ENCODE measurements at regions not wholly inside any gene's neighbourhood (a gene's known extent, or its start where the extent isn't known, plus 50 kb on each side); places are given as distances from the start of the nearest gene placed in this dataset.

- Histone ChIP-seq H3K4me2 (ENCODE audit: low read depth, low read length) (no peak overlapping the region), H3K9me1 (ENCODE audit: insufficient read depth, low read length) (no peaks in the 10 kb centered on the region), H3K27ac (ENCODE audit: insufficient read depth, low read length) (no peak overlapping the region), H3K36me3 (ENCODE audit: control insufficient read depth, insufficient read depth, low read length) (no peaks in the 10 kb centered on the region), H2BK120ac (ENCODE audit: low read depth, low read length) (no peak overlapping the region), H3K4me3 (ENCODE audit: insufficient read depth, low read depth, low read length) (no peak overlapping the region), H3K23ac (ENCODE audit: low read depth, low read length) (no peak overlapping the region), H4K91ac (ENCODE audit: insufficient read depth, low read depth, low read length) (no peak overlapping the region), H4K8ac (ENCODE audit: low read depth in 2 of 2, low read length in 2 of 2) (no peak overlapping the region), H4K5ac (ENCODE audit: low read depth, low read length) (no peak overlapping the region), H3K18ac (ENCODE audit: low read depth, low read length) (no peak overlapping the region), H2BK5ac (ENCODE audit: low read depth, low read length, poor library complexity, severe bottlenecking) (no peak overlapping the region), H3K14ac (replicated peaks; ENCODE audit: low read depth, low read length) (no peak overlapping the region), H3K56ac (ENCODE audit: extremely low read depth, insufficient read depth, low read length) (no peak overlapping the region), H4K20me1 (ENCODE audit: insufficient read depth, low read length) (no peaks in the 10 kb centered on the region), H3K9me3 (ENCODE audit: control insufficient read depth, insufficient read depth, low read length) (peaks cover 84% of the 10 kb centered on the region), H3K9ac (ENCODE audit: low read depth, low read length) (no peak overlapping the region), H2AK5ac (ENCODE audit: low read depth, low read length) (no peak overlapping the region), H2AK9ac (replicated peaks; ENCODE audit: low read depth, low read length, poor library complexity) (no peak overlapping the region), H3K4me1 (ENCODE audit: control insufficient read depth, insufficient read depth, low read length) (no peaks in the 10 kb centered on the region), H3K79me1 (ENCODE audit: low read depth in 1 of 2, low read length in 2 of 2) (no peaks in the 10 kb centered on the region), H2BK20ac (ENCODE audit: low read depth, low read length) (no peak overlapping the region), H2BK15ac (ENCODE audit: low read depth, low read length) (no peak overlapping the region), H3K27me3 (ENCODE audit: control insufficient read depth, insufficient read depth, low read length) (no peaks in the 10 kb centered on the region), H3K4ac (ENCODE audit: low read depth, low read length) (no peak overlapping the region), H2AFZ (replicated peaks; ENCODE audit: low read length, poor library complexity) (no peak overlapping the region)
- ChIA-PET CTCF (no interaction called here), POLR2A (ENCODE audit: unreplicated experiment) (no interaction called here)
- WGBS, 2 experiments (ENCODE audit: extremely low coverage in 2 of 2, insufficient read length in 1 of 2), result 71% methylated on average over 6 of the region's 15 CpGs; no CpG with 5 or more reads in 1 of the 2 experiments
- TF ChIP-seq SMC3 (IDR thresholded peaks at IDR 0.05; ENCODE audit: low read depth, low read length) (no peak), ELK1 (IDR thresholded peaks at IDR 0.05; ENCODE audit: borderline replicate concordance, low read depth, low read length) (no peak), RCOR1 (IDR thresholded peaks at IDR 0.05; ENCODE audit: insufficient replicate concordance, low read length) (no peak), MXI1 (IDR thresholded peaks at IDR 0.05; ENCODE audit: borderline replicate concordance, low read depth, low read length) (no peak)
- dilution Hi-C loops (cut with HindIII; ENCODE audit: low sequenced_read_pairs, unreplicated experiment), result no loop called here
- in situ Hi-C loops (cut with MboI; ENCODE audit: low sequenced_read_pairs), result no loop called here
- no TSS peak for BruUV-seq (replicated peaks)
- ATAC-seq (ENCODE audit: low read depth), result no peak
- intact Hi-C loops (cut with micrococcal nuclease), result no loop called here
- no peak for DNase-seq
Observed at GRCh38 chr15:25185156-25185710, 230.4 kb downstream of the SNRPN start.
